SKM-1 (cell line): ENCODE measurements at regions not wholly inside any gene's neighbourhood (a gene's known extent, or its start where the extent isn't known, plus 50 kb on each side); places are given as distances from the start of the nearest gene placed in this dataset.
"Not testable (repeated sequence)": the region's sequence is repeated elsewhere in the genome, so short reads cannot be mapped to it uniquely, and the experiment has no call there.

ENCODE experiments used
- DNase-seq: peaks from one replicate; lab custom pipeline; 2025; ENCODE audit not compliant: unreplicated experiment; lab: John Stamatoyannopoulos, UW

- DNase-seq = not testable (repeated sequence)
Observed at GRCh38 chr21:15640113-15640512, 89.7 kb upstream of the USP25 start.

GRCh38 chr21:15644489-15644888 lies 85.3 kb upstream of the USP25 start:
- no peak for DNase-seq

GRCh38 chr21:15645830-15646229 lies 84.0 kb upstream of the USP25 start:
- DNase-seq = no peak

GRCh38 chr21:15650735-15651134 lies 79.0 kb upstream of the USP25 start:
- DNase-seq = no peak

- DNase-seq = no peak
Observed at GRCh38 chr21:15651172-15651571, 78.6 kb upstream of the USP25 start.

- no peak for DNase-seq
Observed at GRCh38 chr21:15653710-15654109, 76.1 kb upstream of the USP25 start.

GRCh38 chr21:15654171-15654570 lies 75.6 kb upstream of the USP25 start:
- no peak for DNase-seq

GRCh38 chr21:15659753-15660422 lies 69.9 kb upstream of the USP25 start:
- DNase-seq = no peak

- DNase-seq = no peak
Observed at GRCh38 chr21:15660423-15660804, 69.4 kb upstream of the USP25 start.

- no peak for DNase-seq
Observed at GRCh38 chr21:15667010-15667409, 62.8 kb upstream of the USP25 start.

- no peak for DNase-seq
Observed at GRCh38 chr21:15667819-15668218, 62.0 kb upstream of the USP25 start.

- DNase-seq = no peak
Observed at GRCh38 chr21:15669247-15669646, 60.5 kb upstream of the USP25 start.

GRCh38 chr21:15671188-15671587 lies 58.6 kb upstream of the USP25 start:
- no peak for DNase-seq

GRCh38 chr21:15672578-15672977 lies 57.2 kb upstream of the USP25 start:
- not testable (repeated sequence) for DNase-seq

- DNase-seq = no peak
Observed at GRCh38 chr21:15676935-15677334, 52.8 kb upstream of the USP25 start.

GRCh38 chr21:15679630-15680029 lies 50.2 kb upstream of the USP25 start:
- no peak for DNase-seq
